ENCODE measurements at regions not wholly inside any gene's neighbourhood (a gene's known extent, or its start where the extent isn't known, plus 50 kb on each side); places are given as distances from the start of the nearest gene placed in this dataset.

GRCh38 chr4:31370866-31371465 is 650.8 kb downstream of the PCDH7 start:
- intact Hi-C loops (cut with micrococcal nuclease; ENCODE audit: unreplicated experiment), result no loop called here
- Histone ChIP-seq H3K9me2 (ENCODE audit: insufficient read depth, low read length) (no peaks in the 10 kb centered on the region), H3K27ac (ENCODE audit: low read depth, low read length, poor library complexity, severe bottlenecking) (no peak overlapping the region), H3K79me2 (ENCODE audit: insufficient read depth, low read depth, low read length) (no peaks in the 10 kb centered on the region), H3K9me3 (ENCODE audit: low read length) (no peaks in the 10 kb centered on the region), H3K4me3 (ENCODE audit: low read depth, low read length, poor library complexity, severe bottlenecking) (no peak overlapping the region), H4K20me1 (ENCODE audit: insufficient read depth, low read length) (no peaks in the 10 kb centered on the region), H2AFZ (ENCODE audit: low read length) (no peak overlapping the region), H3K4me1 (ENCODE audit: insufficient read depth, low read length, poor library complexity, severe bottlenecking) (no peaks in the 10 kb centered on the region), H3K4me2 (ENCODE audit: low read length) (no peak overlapping the region), H3K36me3 (ENCODE audit: insufficient read depth, low read length) (no peaks in the 10 kb centered on the region)
- no TSS peak for BruUV-seq (replicated peaks)
- TF ChIP-seq CTCF (conservative IDR thresholded peaks at IDR 0.05; ENCODE audit: low read length) (peak; percentile 87), EZH2phosphoT487 (IDR thresholded peaks at IDR 0.05; ENCODE audit: borderline replicate concordance, low read depth, low read length) (no peak)
- DNase-seq (ENCODE audit: low spot score), result peak; percentile 61
- ChIA-PET CTCF (ENCODE audit: unreplicated experiment) (no interaction called here), POLR2A (no interaction called here)

GRCh38 chr4:31374256-31374960 is 654.2 kb downstream of the PCDH7 start:
- Histone ChIP-seq H3K9me2 (ENCODE audit: insufficient read depth, low read length) (no peaks in the 10 kb centered on the region), H3K4me1 (ENCODE audit: insufficient read depth, low read length, poor library complexity, severe bottlenecking) (no peaks in the 10 kb centered on the region), H3K27ac (ENCODE audit: low read depth, low read length, poor library complexity, severe bottlenecking) (no peak overlapping the region), H3K9me3 (ENCODE audit: low read length) (no peaks in the 10 kb centered on the region), H3K4me2 (ENCODE audit: low read length) (no peak overlapping the region), H2AFZ (ENCODE audit: low read length) (no peak overlapping the region), H3K4me3 (ENCODE audit: low read depth, low read length, poor library complexity, severe bottlenecking) (no peak overlapping the region), H3K79me2 (ENCODE audit: insufficient read depth, low read depth, low read length) (no peaks in the 10 kb centered on the region), H4K20me1 (ENCODE audit: insufficient read depth, low read length) (no peaks in the 10 kb centered on the region), H3K36me3 (ENCODE audit: insufficient read depth, low read length) (no peaks in the 10 kb centered on the region)
- TF ChIP-seq CTCF (conservative IDR thresholded peaks at IDR 0.05; ENCODE audit: low read length), result no peak
- TF ChIP-seq EZH2phosphoT487 (IDR thresholded peaks at IDR 0.05; ENCODE audit: borderline replicate concordance, low read depth, low read length), result no peak
- ChIA-PET POLR2A (interaction anchor here (0.6 kb wide), 1 partner anchor 109 kb away, joined by 3 read pairs; no protein-coding TSS in a partner anchor), CTCF (ENCODE audit: unreplicated experiment) (no interaction called here)
- no peak for DNase-seq (ENCODE audit: low spot score)
- intact Hi-C loops (cut with micrococcal nuclease; ENCODE audit: unreplicated experiment), result no loop called here
- BruUV-seq (replicated peaks), result no TSS peak

GRCh38 chr4:31375936-31376335 is 655.8 kb downstream of the PCDH7 start:
- H3K4me2 ChIP-seq (ENCODE audit: low read length), result no peak overlapping the region
- H3K9me3 ChIP-seq (ENCODE audit: low read length), result no peaks in the 10 kb centered on the region
- no peak overlapping the region for H3K27ac ChIP-seq (ENCODE audit: low read depth, low read length, poor library complexity, severe bottlenecking)
- no peaks in the 10 kb centered on the region for H3K79me2 ChIP-seq (ENCODE audit: insufficient read depth, low read depth, low read length)
- intact Hi-C loops (cut with micrococcal nuclease; ENCODE audit: unreplicated experiment), result no loop called here
- CTCF ChIA-PET (ENCODE audit: unreplicated experiment), result no interaction called here
- no peak overlapping the region for H3K4me3 ChIP-seq (ENCODE audit: low read depth, low read length, poor library complexity, severe bottlenecking)
- H3K9me2 ChIP-seq (ENCODE audit: insufficient read depth, low read length), result no peaks in the 10 kb centered on the region
- no peaks in the 10 kb centered on the region for H4K20me1 ChIP-seq (ENCODE audit: insufficient read depth, low read length)
- POLR2A ChIA-PET, result interaction anchor here (1.1 kb wide), 1 partner anchor 38 kb away, joined by 3 read pairs; no protein-coding TSS in a partner anchor
- no TSS peak for BruUV-seq (replicated peaks)
- TF ChIP-seq EZH2phosphoT487 (IDR thresholded peaks at IDR 0.05; ENCODE audit: borderline replicate concordance, low read depth, low read length) (no peak), CTCF (conservative IDR thresholded peaks at IDR 0.05; ENCODE audit: low read length) (no peak)
- no peaks in the 10 kb centered on the region for H3K4me1 ChIP-seq (ENCODE audit: insufficient read depth, low read length, poor library complexity, severe bottlenecking)
- H3K36me3 ChIP-seq (ENCODE audit: insufficient read depth, low read length), result no peaks in the 10 kb centered on the region
- no peak overlapping the region for H2AFZ ChIP-seq (ENCODE audit: low read length)
- no peak for DNase-seq (ENCODE audit: low spot score)
